Activated CD4-positive, alpha-beta T cell treated with anti-CD3 and anti-CD28 coated beads, Interleukin-2, amount 10 ng/mL, durations not matched to agents 24 days and 14 days (primary cell): ENCODE measurements at regions not wholly inside any gene's neighbourhood (a gene's known extent, or its start where the extent isn't known, plus 50 kb on each side); places are given as distances from the start of the nearest gene placed in this dataset.
"Not testable (repeated sequence)": the region's sequence is repeated elsewhere in the genome, so short reads cannot be mapped to it uniquely, and the experiment has no call there.

Experiments used
- DNase-seq: peaks from one replicate; pipeline ENCODE4 v3.0.0; 2022
- H3K27ac Mint-ChIP-seq: one replicate; pipeline ENCODE4 v1.8.0; 2022; ENCODE audit warnings: mild to moderate bottlenecking, mixed read lengths
- H3K27me3 Mint-ChIP-seq: one replicate; pipeline ENCODE4 v1.8.0; 2022; ENCODE audit warnings: mixed read lengths
- H3K36me3 Mint-ChIP-seq: one replicate; pipeline ENCODE4 v1.8.0; 2022; ENCODE audit warnings: low read depth, mild to moderate bottlenecking, mixed read lengths
- H3K4me1 Mint-ChIP-seq: one replicate; pipeline ENCODE4 v1.8.0; 2021; ENCODE audit warnings: mixed read lengths
- H3K4me3 Mint-ChIP-seq: one replicate; pipeline ENCODE4 v1.8.0; 2022; ENCODE audit warnings: mild to moderate bottlenecking, moderate library complexity, mixed read lengths
- H3K9me3 Mint-ChIP-seq: one replicate; pipeline ENCODE4 v1.8.0; 2021; ENCODE audit warnings: mixed read lengths
- intact Hi-C: fragments of 100-400 bp; cut with micrococcal nuclease; formaldehyde crosslinking; loops from one replicate; pipeline ENCODE4 v1.15.1; 2023

DNA sequence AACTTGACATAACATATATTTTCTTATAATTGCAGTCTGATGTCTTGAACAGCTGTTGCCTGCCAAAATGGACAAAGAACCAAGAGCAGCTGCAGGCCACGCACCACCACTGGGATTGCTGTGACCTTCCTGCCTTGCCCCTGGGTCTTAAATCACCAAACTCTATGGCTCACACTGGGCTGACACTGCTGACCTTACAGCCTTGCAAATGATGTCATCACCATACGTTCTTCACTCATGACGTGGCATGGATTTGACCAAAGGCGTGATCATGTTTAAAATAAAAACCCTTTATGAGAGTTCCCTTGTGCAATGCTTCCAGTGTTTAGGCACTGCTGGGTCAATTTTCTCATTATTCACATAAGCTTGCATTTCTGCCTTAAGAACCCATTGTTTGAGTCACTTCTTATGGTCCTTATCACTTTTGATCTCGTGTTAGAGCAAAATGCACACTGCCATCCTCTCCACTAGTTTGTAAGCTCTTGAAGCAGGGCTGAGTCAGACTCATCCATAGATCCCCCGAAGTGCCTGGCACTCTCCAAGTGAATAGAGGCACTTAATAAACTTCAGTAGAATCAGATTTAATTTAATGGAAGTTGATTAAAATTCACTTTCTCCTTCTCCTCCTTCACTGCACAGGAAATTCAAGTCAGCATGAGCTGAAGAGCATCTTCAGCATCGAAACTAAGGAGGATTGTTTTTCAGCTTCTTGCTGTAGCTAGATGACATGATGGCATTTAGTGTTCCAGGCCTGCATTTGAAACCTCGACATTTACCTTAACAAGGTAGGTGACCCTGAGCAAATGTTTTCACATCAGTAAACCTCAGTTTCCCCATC, 132.4 kb upstream of the PZP start:
- peaks cover 16% of the 10 kb centered on the region for H3K4me1 Mint-ChIP-seq
- no peak overlapping the region for H3K4me3 Mint-ChIP-seq
- no peak for DNase-seq
- H3K27me3 Mint-ChIP-seq = peaks cover 2% of the 10 kb centered on the region
- H3K27ac Mint-ChIP-seq = no peak overlapping the region
- H3K36me3 Mint-ChIP-seq = peaks cover 4% of the 10 kb centered on the region
- intact Hi-C loops = no loop called here
- H3K9me3 Mint-ChIP-seq = peaks cover 7% of the 10 kb centered on the region

DNA sequence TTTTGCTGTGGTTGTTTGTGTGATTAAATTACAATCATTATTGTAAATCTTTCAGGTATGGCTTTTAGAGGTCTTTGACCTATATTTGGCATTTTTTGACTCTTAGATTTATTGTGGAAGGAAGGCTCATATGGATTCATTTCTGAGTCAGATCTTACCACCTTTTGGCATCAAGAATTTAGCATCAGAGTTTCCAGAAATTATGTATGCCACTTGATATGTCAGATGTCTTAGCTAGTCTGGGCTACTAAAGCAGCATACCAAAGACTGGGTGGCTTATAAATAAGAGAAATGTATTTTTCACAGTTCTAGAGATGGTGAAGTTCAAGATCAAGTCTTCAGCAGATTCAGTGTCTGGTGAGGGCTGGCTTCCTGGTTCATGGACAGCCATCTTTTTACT, 129.5 kb upstream of the PZP start:
- Mint-ChIP-seq H3K27me3 (peaks cover 2% of the 10 kb centered on the region), H3K36me3 (peaks cover 4% of the 10 kb centered on the region), H3K9me3 (peaks cover 7% of the 10 kb centered on the region), H3K4me3 (no peak overlapping the region), H3K4me1 (peaks cover 16% of the 10 kb centered on the region), H3K27ac (no peak overlapping the region)
- intact Hi-C loops = loop anchor here (10.0 kb wide), 1 partner anchor 127 kb away; no protein-coding TSS in a partner anchor
- DNase-seq = no peak

DNA sequence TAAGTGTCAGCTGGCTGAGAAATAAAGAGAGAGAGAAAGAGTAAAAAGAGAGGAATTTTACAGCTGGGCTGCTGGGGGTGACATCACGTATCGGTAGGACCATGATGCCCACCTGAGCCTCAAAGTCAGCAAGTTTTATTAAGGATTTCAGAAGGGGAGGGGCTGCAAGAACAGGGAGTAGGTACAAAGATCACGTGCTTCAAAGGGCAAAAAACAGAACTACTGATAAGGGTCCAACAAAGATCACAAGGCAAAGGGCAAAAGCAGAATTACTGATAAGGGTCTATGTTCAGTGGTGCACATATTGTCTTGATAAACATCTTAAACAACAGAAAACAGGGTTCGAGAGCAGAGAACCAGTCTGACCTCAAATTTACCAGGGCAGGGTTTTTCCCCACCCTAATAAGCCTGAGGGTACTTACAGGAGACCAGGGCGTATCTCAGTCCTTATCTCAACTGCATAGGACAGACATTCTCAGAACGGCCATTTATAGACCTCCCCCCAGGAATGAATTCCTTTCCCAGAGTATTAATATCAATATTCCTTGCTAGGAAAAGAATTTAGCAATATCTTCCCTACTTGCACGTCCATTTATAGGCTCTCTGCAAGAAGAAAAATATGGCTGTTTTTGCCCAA, 128.3 kb upstream of the PZP start:
- H3K4me3 Mint-ChIP-seq, H3K36me3 Mint-ChIP-seq, DNase-seq, H3K27ac Mint-ChIP-seq, H3K9me3 Mint-ChIP-seq, H3K27me3 Mint-ChIP-seq: not testable (repeated sequence)
- intact Hi-C loops = loop anchor here (10.0 kb wide), 1 partner anchor 128 kb away; no protein-coding TSS in a partner anchor
- peaks cover 14% of the 10 kb centered on the region for H3K4me1 Mint-ChIP-seq

DNA sequence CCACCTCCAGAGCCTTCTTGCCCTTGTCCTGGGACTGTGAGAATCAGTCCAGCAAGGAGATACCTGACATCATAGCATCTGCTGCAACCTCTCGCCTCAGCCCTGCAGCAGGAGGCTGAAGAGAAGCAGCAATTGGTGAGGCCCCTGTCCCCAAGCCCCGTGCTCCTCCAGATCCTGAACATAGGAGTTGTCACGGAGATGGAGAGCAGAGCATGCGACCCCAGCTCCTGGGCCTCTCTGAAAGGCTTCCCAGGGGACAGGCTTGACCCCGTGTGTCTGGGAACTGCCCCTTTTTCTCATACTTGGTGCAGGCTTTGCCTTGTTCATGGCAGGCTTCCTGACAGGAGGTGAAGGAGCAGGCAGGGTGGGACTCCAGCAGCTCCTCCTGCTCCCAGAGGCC, 127.7 kb upstream of the PZP start:
- no peak overlapping the region for H3K4me3 Mint-ChIP-seq
- intact Hi-C loops = loop anchor here (10.0 kb wide), 1 partner anchor 129 kb away; no protein-coding TSS in a partner anchor
- peaks cover 7% of the 10 kb centered on the region for H3K9me3 Mint-ChIP-seq
- peaks cover 2% of the 10 kb centered on the region for H3K27me3 Mint-ChIP-seq
- H3K4me1 Mint-ChIP-seq = peaks cover 13% of the 10 kb centered on the region
- peaks cover 4% of the 10 kb centered on the region for H3K36me3 Mint-ChIP-seq
- no peak for DNase-seq
- H3K27ac Mint-ChIP-seq = no peak overlapping the region

DNA sequence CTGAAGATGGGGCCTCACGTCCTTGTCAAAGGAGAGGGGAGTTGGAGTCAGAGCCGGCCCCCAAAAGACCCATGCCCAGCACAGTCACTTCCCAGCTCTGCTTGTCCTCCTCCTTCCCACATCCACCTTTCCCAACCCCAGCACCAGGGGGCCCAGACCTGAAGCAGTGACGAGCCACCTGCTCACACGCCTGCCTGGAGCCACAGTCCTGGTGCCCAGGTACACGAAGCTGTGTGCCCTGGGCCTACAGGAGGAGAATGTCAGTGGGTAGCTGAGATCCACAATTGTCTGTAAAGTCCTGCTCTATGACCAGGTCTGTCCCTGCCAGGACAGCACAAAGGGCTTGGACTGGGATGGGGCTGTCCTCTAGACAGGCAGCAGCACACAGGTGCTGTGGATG, 126.8 kb upstream of the PZP start:
- no peak for DNase-seq
- H3K27ac Mint-ChIP-seq = no peak overlapping the region
- peaks cover 4% of the 10 kb centered on the region for H3K36me3 Mint-ChIP-seq
- peaks cover 2% of the 10 kb centered on the region for H3K27me3 Mint-ChIP-seq
- no peak overlapping the region for H3K4me3 Mint-ChIP-seq
- peaks cover 7% of the 10 kb centered on the region for H3K9me3 Mint-ChIP-seq
- peaks cover 11% of the 10 kb centered on the region for H3K4me1 Mint-ChIP-seq
- intact Hi-C loops = loop anchor here (5.0 to 10.0 kb wide), 3 partner anchors 32 to 372 kb away; no protein-coding TSS in a partner anchor

DNA sequence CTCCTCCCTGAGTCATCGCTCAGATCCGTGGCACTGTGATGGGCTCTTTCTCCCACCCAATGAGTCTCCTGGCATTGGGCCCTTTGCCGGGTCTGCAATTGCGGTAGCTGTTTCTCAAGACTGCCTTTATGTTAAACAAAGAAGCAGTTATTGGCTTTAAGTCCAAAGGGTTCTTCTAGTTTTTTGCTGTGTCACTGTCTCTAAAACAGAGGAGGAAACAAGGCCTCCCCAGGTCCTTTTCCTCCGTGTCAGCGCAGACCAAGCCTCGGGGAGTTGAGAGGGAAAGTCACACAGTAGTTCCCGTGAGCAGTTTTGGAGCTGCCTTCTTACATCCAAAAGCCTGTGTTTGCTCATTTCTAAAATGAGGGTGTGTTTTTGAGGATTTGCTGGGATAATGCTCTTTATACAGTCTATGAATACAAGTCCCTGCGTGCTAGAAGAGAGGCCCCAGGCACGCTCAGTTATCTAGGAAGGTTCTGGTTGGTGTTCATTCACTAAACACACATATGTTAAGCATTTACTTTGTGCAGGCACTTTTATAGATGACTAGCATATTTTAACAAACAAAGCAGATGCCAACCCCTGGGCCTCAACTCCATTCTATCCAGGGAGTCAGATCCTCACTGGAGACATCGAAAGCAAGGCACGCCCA, 126.0 kb upstream of the PZP start:
- no peak overlapping the region for H3K27ac Mint-ChIP-seq
- H3K36me3 Mint-ChIP-seq = peaks cover 4% of the 10 kb centered on the region
- DNase-seq = no peak
- peaks cover 2% of the 10 kb centered on the region for H3K27me3 Mint-ChIP-seq
- H3K4me3 Mint-ChIP-seq = no peak overlapping the region
- H3K9me3 Mint-ChIP-seq = peaks cover 7% of the 10 kb centered on the region
- intact Hi-C loops = loop anchor here (5.0 to 10.0 kb wide), 3 partner anchors 33 to 373 kb away; no protein-coding TSS in a partner anchor
- peaks cover 11% of the 10 kb centered on the region for H3K4me1 Mint-ChIP-seq

DNA sequence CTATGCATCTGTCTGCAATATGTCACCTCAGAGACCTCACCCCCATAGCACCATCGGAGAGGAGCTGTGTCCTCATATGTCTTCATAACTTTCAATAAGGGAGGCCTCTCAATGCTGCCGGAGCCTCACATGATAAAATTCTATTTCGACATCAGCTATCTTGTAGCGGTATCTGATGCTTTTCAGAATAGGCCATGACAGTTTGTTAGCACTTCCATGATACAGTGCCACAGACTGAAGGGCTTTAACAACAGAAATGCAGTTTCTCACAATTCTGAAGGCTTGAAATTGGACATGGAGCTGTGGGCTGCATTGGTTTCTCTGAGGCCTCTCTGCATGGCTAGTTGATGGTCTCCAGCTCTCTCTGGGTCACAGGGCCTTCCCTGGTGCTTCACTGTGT, 125.0 kb upstream of the PZP start:
- Mint-ChIP-seq H3K36me3 (peaks cover 4% of the 10 kb centered on the region), H3K27me3 (no peaks in the 10 kb centered on the region), H3K4me3 (no peak overlapping the region), H3K9me3 (peaks cover 5% of the 10 kb centered on the region), H3K4me1 (peaks cover 12% of the 10 kb centered on the region), H3K27ac (no peak overlapping the region)
- intact Hi-C loops = loop anchor here (5.0 to 10.0 kb wide), 3 partner anchors 34 to 374 kb away; no protein-coding TSS in a partner anchor
- no peak for DNase-seq

DNA sequence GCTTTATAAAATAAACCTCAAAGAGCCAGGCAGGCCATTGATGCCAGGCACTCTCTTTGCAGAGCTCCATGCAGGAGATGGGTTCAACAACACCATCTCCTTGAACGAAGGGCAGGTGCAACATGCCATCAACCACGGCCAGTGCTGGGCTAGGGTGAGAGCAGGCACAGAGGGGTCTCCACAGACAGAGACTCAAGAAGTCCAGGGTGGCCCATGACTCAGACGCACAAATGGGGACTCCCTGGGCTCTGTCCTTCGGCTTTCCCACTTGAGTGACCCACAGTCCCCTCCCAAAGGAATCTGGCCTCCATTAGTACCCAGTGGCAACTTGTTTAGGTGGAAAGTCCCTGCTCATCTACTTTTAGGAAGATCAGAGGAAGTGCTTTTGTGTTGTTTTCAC, 124.4 kb upstream of the PZP start:
- H3K27ac Mint-ChIP-seq = no peak overlapping the region
- no peak for DNase-seq
- peaks cover 4% of the 10 kb centered on the region for H3K36me3 Mint-ChIP-seq
- H3K27me3 Mint-ChIP-seq = no peaks in the 10 kb centered on the region
- H3K9me3 Mint-ChIP-seq = peaks cover 2% of the 10 kb centered on the region
- peaks cover 13% of the 10 kb centered on the region for H3K4me1 Mint-ChIP-seq
- intact Hi-C loops = loop anchor here (5.0 to 10.0 kb wide), 3 partner anchors 35 to 375 kb away; no protein-coding TSS in a partner anchor
- no peak overlapping the region for H3K4me3 Mint-ChIP-seq

DNA sequence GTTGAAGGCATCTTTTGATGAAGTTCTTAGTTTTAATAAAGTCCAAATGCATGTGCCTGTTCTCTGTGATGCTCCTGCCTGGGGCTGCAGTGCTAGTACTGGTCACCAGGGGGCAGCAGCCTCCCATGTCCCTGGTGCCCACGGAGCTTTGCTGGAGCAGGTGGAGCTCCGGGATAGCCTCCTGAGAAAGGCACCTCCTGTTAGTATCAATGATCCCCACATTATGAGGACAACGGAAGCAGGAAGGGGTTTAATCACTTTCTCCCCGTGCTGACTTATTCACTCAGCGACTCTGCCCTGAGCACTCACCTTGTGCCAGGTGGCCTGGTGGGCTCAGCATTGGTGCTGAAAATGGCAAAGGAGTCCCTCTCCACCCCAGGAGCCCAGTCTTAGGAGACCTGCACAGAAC, 123.0 kb upstream of the PZP start:
- peaks cover 18% of the 10 kb centered on the region for H3K4me1 Mint-ChIP-seq
- intact Hi-C loops = loop anchor here (5.0 to 10.0 kb wide), 3 partner anchors 36 to 376 kb away; no protein-coding TSS in a partner anchor
- no peak overlapping the region for H3K4me3 Mint-ChIP-seq
- no peaks in the 10 kb centered on the region for H3K9me3 Mint-ChIP-seq
- H3K27ac Mint-ChIP-seq = no peak overlapping the region
- peak; percentile 91 for DNase-seq
- no peaks in the 10 kb centered on the region for H3K27me3 Mint-ChIP-seq
- H3K36me3 Mint-ChIP-seq = peaks cover 1% of the 10 kb centered on the region

DNA sequence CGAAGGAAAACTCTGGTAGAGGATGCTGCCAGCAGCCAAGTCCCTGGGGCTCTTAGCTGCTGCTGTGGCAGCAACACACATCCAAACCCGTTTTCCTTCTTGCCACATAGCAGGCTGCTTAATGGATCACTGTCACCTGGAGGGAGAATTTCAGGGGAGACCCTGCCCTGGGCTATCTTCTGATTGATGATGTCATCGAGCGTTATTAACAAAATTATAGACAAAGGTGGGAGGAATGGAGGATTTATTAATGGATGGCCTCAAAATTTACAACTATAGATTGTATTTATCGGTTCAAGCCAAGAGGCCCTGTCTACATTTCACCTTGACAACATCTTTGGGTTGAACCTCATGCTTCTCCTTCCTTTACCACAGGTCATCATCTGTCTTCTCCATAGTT, 120.8 kb upstream of the PZP start:
- Mint-ChIP-seq H3K36me3 (no peaks in the 10 kb centered on the region), H3K27me3 (no peaks in the 10 kb centered on the region), H3K4me1 (peaks cover 18% of the 10 kb centered on the region), H3K27ac (no peak overlapping the region), H3K4me3 (no peak overlapping the region), H3K9me3 (no peaks in the 10 kb centered on the region)
- intact Hi-C loops = loop anchor here (10.0 kb wide), 1 partner anchor 264 kb away; no protein-coding TSS in a partner anchor
- no peak for DNase-seq

DNA sequence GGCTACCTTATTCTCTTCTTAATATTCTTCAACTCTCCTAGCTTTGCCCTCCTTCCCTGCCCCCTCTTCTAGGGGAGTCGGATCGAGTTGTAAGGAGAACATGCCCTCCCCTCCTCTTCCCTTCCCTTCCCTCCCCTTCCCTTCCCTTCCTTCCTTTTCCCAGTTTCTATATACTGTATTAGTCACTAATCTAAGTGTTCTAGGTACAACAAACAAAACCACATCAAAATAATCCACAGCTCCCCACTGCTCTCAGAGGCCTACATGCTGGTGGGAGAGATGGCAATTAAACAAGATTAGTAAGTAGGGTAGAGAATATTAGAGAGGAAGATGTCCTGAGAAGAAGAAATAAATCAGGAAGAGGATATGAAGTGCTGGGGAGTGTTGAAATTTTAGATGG, 119.9 kb upstream of the PZP start:
- no peaks in the 10 kb centered on the region for H3K27me3 Mint-ChIP-seq
- H3K4me3 Mint-ChIP-seq = no peak overlapping the region
- H3K9me3 Mint-ChIP-seq = no peaks in the 10 kb centered on the region
- no peak overlapping the region for H3K27ac Mint-ChIP-seq
- H3K36me3 Mint-ChIP-seq = no peaks in the 10 kb centered on the region
- peaks cover 18% of the 10 kb centered on the region for H3K4me1 Mint-ChIP-seq
- intact Hi-C loops = loop anchor here (10.0 kb wide), 1 partner anchor 263 kb away; no protein-coding TSS in a partner anchor
- DNase-seq = no peak

DNA sequence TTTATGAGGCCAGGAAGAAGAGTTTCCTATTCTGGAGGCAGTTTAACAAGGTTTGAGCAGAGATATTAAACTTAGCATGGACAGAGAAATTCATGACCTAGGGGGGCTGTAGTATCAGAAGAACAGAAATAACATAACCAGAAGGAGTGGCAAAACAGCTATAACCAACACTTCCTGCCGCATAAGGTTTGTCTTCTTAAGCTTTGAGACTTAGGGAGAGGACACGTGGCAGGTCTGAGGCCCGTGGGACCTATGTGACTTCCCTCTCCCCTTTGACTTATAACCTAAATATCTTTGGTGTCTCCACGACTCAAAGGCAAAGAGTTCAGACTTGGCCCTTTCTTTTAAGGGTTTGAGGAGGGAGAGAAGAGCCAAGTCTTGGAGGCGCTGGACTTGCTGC, 119.1 kb upstream of the PZP start:
- intact Hi-C loops = loop anchor here (10.0 kb wide), 1 partner anchor 263 kb away; no protein-coding TSS in a partner anchor
- Mint-ChIP-seq H3K27ac (no peak overlapping the region), H3K4me1 (peaks cover 14% of the 10 kb centered on the region), H3K27me3 (no peaks in the 10 kb centered on the region), H3K4me3 (no peak overlapping the region), H3K9me3 (no peaks in the 10 kb centered on the region), H3K36me3 (no peaks in the 10 kb centered on the region)
- no peak for DNase-seq

DNA sequence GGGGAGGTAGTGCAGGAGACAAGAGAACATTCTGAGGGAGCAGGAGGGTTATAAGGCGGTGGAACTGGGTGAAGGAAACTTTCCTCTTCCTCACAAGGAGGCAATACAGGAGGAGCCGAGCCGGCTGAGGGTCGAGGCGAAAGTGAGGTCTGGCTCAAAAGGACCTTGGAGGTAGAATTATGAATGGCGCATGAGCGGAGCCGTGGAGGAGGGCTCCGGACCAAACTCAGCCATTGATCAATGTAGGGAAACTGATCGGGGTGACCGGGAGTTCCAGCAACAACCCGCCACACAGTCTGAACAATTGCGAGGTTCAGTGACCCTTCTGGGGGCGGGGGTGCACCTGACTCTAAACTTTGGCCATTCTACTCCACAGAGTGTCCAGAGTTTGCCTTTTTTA, 118.7 kb upstream of the PZP start:
- not testable (repeated sequence) for H3K27ac Mint-ChIP-seq, DNase-seq, H3K4me3 Mint-ChIP-seq, H3K9me3 Mint-ChIP-seq, H3K27me3 Mint-ChIP-seq, H3K36me3 Mint-ChIP-seq
- peaks cover 14% of the 10 kb centered on the region for H3K4me1 Mint-ChIP-seq
- intact Hi-C loops = loop anchor here (10.0 kb wide), 1 partner anchor 262 kb away; no protein-coding TSS in a partner anchor
